ENCODE measurements at regions not wholly inside any gene's neighbourhood (a gene's known extent, or its start where the extent isn't known, plus 50 kb on each side); places are given as distances from the start of the nearest gene placed in this dataset.

DNA sequence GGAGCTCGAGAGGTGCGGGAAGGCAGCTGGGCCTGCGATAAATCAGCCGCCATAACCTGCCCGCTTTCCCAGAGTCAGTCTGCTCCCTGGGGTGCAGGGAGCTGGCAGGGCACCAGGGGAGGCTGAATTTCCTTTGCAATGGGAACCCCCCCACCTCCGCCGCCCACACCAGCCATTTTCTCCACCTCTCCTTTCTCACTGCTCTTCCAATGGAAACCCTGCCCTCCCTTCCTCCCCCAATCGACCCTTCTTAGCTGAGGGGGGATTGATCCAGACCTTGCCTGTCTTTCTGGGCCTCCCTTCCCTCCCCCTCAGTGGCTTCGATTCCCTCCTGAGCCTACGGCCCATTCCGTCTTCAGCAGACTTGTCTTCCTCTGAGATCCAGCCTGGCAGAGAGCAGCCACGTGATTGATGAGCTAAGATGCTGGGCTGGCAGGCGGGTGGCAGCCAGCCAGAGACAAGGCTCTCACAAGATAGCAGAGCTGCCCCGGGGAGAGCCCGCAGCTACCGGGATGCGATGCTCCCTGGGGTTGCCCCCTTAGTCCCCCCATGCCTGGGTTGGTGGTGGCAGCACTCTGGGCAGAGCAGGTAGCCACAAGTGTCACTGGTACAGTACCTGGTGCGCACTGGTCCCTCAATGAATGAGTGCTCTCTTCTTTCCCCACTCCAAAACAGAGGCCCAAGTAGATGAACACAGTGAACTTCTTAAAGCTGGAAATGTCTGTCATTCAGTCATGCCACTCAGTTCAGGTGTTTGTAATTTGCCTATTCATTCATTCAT is 53.7 kb upstream of the FABP6 start:
- no peak for DNase-seq (ENCODE audit: low read depth)

DNA sequence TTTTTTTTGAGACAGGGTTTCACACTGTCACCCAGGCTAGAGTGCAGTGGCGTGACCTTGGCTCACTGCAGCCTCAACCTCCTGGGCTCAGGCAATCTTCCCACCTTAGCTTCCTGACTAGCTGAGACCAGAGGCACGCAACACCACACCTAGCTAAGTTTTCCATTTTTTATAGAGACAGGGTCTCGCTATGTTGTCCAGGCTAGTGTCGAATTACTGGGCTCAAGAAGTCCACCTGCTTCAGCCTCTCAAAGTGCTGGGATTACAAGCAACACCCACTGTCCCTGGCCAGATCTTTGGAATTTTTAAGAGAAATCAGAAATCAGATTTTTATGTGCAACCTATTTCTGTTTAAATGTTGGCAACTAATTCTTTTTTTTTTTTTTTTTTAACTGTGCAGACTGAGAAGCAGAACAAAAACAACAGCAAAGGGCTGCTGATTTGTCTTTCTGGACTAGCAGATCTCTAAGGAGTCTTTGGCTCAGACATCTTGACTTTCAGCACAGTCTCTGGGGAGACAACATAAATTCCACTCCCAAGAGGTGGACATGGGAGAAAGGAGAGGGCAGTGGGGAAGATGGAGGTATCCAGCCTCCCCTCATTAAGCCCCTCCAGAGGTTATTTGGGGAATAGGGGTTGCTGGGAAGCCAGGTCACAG is 54.4 kb upstream of the FABP6 start:
- no peak for DNase-seq (ENCODE audit: low read depth)

DNA sequence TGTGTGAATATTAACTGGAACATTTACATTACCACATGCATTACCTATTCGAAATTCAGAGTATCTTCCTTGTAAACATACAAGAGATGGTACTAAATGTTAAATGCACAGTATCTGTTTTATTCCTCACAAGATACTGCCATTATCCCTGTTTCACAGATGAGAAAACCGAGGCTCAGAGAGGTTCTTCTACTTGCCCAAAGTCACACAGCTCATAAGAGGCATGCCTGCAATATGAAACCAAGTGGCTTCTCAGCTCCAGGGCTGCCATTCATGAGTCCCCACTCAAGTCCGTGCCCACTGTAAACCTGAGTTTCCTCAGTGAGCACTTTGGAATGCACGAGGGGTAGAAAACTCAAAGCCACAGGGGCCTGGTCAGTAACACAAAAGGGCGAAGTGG is 55.0 kb upstream of the FABP6 start:
- DNase-seq (ENCODE audit: low read depth): no peak

DNA sequence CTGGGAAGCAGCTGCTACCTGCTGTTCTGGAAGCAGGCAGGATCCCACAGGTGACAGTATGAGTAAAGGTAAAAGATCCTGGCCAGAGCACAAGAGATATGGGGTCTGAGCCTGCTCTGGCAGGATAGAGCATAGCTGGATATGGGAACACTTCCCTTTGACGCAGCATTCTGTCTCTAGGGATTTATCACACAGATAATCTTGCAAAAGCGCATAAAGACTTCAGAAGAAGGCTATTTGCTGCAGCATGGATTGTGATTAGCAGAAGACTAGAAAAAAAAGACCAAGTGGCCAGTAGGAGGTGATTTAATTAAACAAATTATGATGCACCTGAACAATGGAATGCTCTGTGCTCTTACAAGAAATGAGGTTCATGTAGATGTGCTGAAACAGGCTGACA is 52.4 kb upstream of the PWWP2A start:
- DNase-seq (ENCODE audit: low read depth): no peak

DNA sequence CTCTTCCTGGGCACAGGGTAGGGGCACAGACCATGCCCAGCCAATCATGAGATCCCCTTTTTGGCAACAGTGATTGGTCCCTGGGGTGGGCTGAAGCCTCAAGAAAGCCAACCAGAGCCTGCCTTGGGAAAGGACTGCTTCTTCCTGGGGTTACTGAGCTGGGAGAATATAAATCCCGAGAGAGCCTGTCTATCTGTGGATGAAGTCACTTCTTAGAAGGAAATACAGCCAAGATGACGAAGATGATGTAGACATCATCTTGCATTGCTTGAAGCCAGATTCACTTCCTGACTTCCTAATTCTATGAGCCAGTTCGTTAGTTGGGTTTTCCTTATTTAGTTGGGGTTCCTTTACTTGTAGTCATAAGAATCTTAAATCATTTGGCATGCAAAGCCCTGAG is 50.1 kb upstream of the PWWP2A start:
- DNase-seq (ENCODE audit: low read depth): peak; percentile 91

All from GM04503 (cell line).